H9 (cell line): ENCODE measurements at regions not wholly inside any gene's neighbourhood (a gene's known extent, or its start where the extent isn't known, plus 50 kb on each side); places are given as distances from the start of the nearest gene placed in this dataset.

ENCODE experiments used
- DNase-seq: peaks from one replicate; pipeline ENCODE4 v3.0.0-alpha.2; 2017
- H2AFZ ChIP-seq: one replicate; pipeline ENCODE4 v1.6.1; 2013; ENCODE audit warnings: mild to moderate bottlenecking, low read length, control low read depth, moderate library complexity
- H2AK5ac ChIP-seq: 2 replicates; pipeline ENCODE4 v1.6.1; 2013; ENCODE audit warnings: low read length, control low read depth, mixed read lengths; ENCODE audit not compliant: insufficient read length
- H2BK120ac ChIP-seq: one replicate; pipeline ENCODE4 v1.6.1; 2013; ENCODE audit warnings: low read depth, mild to moderate bottlenecking, low read length, control low read depth, inconsistent platforms; ENCODE audit not compliant: poor library complexity, severe bottlenecking
- H2BK12ac ChIP-seq: 2 replicates; pipeline ENCODE4 v1.6.1; 2013; ENCODE audit warnings: low read length, control low read depth, mixed read lengths, low read depth; ENCODE audit not compliant: insufficient read length
- H2BK15ac ChIP-seq: 2 replicates; pipeline ENCODE4 v1.6.1; 2013; ENCODE audit warnings: low read depth, low read length, control low read depth
- H2BK20ac ChIP-seq: one replicate; pipeline ENCODE4 v1.6.1; 2013; ENCODE audit warnings: low read depth, mild to moderate bottlenecking, low read length, control low read depth, inconsistent platforms; ENCODE audit not compliant: poor library complexity, severe bottlenecking
- H2BK5ac ChIP-seq: 2 replicates; pipeline ENCODE4 v1.6.1; 2013; ENCODE audit warnings: low read length, control low read depth, mixed read lengths; ENCODE audit not compliant: insufficient read length
- H3K14ac ChIP-seq: 2 replicates; pipeline ENCODE4 v1.6.1; 2013; ENCODE audit warnings: low read length, control low read depth; ENCODE audit not compliant: insufficient read depth
- H3K18ac ChIP-seq: 2 replicates; pipeline ENCODE4 v1.6.1; 2013; ENCODE audit warnings: low read depth, mild to moderate bottlenecking, mixed read lengths, low read length, control low read depth; ENCODE audit not compliant: insufficient read length
- H3K23ac ChIP-seq: 2 replicates; pipeline ENCODE4 v1.6.1; 2013; ENCODE audit warnings: low read length, control low read depth, mixed read lengths, low read depth; ENCODE audit not compliant: insufficient read length
- H3K23me2 ChIP-seq: 2 replicates; pipeline ENCODE4 v1.6.1; 2013; ENCODE audit warnings: low read depth, mild to moderate bottlenecking, mixed read lengths, low read length, control low read depth; ENCODE audit not compliant: insufficient read length, poor library complexity, severe bottlenecking
- H3K27ac ChIP-seq: 2 replicates; pipeline ENCODE4 v1.5.1; 2013; ENCODE audit warnings: low read length, control low read depth, mixed read lengths, low read depth; ENCODE audit not compliant: insufficient read length
- H3K27me3 ChIP-seq: 2 replicates; pipeline ENCODE4 v1.6.1; 2013; ENCODE audit warnings: low read length, control low read depth, inconsistent platforms; ENCODE audit not compliant: insufficient read depth
- H3K4ac ChIP-seq: 2 replicates; pipeline ENCODE4 v1.6.1; 2013; ENCODE audit warnings: low read depth, mild to moderate bottlenecking, control low read depth, inconsistent platforms, low read length, moderate library complexity
- H3K4me1 ChIP-seq: 2 replicates; pipeline ENCODE4 v1.6.1; 2013; ENCODE audit warnings: low read length, control low read depth, inconsistent platforms; ENCODE audit not compliant: insufficient read depth
- H3K4me2 ChIP-seq: 2 replicates; pipeline ENCODE4 v1.6.1; 2013; ENCODE audit warnings: low read length, control low read depth, mixed read lengths; ENCODE audit not compliant: insufficient read length, insufficient read depth
- H3K56ac ChIP-seq: 2 replicates; pipeline ENCODE4 v1.6.1; 2013; ENCODE audit warnings: low read depth, mild to moderate bottlenecking, mixed read lengths, low read length, control low read depth; ENCODE audit not compliant: insufficient read length
- H3K79me1 ChIP-seq: 2 replicates; pipeline ENCODE4 v1.6.1; 2013; ENCODE audit warnings: low read depth, mild to moderate bottlenecking, moderate library complexity, low read length, control low read depth, inconsistent platforms; ENCODE audit not compliant: insufficient read depth, poor library complexity, severe bottlenecking
- H3K79me2 ChIP-seq: 2 replicates; pipeline ENCODE4 v1.6.1; 2013; ENCODE audit warnings: low read length, control low read depth, inconsistent platforms; ENCODE audit not compliant: insufficient read depth
- H3K9ac ChIP-seq: 2 replicates; pipeline ENCODE4 v1.6.1; 2013; ENCODE audit warnings: low read length, control low read depth, mixed read lengths; ENCODE audit not compliant: insufficient read length; ENCODE audit errors: extremely low read depth
- H3K9me3 ChIP-seq: one replicate; pipeline ENCODE4 v1.6.1; 2013; ENCODE audit warnings: low read depth, low read length, inconsistent platforms; ENCODE audit not compliant: control insufficient read depth
- H3T11ph ChIP-seq: one replicate; pipeline ENCODE4 v1.6.1; 2013; ENCODE audit warnings: mild to moderate bottlenecking, low read length, control low read depth, inconsistent platforms
- H4K20me1 ChIP-seq: one replicate; pipeline ENCODE4 v1.6.1; 2013; ENCODE audit not compliant: control insufficient read depth, insufficient read length, insufficient read depth
- H4K5ac ChIP-seq: 2 replicates; pipeline ENCODE4 v1.6.1; 2013; ENCODE audit warnings: low read depth, mild to moderate bottlenecking, mixed read lengths, low read length, control low read depth; ENCODE audit not compliant: insufficient read length
- H4K8ac ChIP-seq: replicated peaks from 2 replicates; pipeline ENCODE4 v1.6.1; 2013; ENCODE audit warnings: low read length, control low read depth, mixed read lengths, low read depth; ENCODE audit not compliant: insufficient read length
- H4K91ac ChIP-seq: 2 replicates; pipeline ENCODE4 v1.6.1; 2013; ENCODE audit warnings: low read depth, mild to moderate bottlenecking, moderate library complexity, mixed read lengths, low read length, control low read depth; ENCODE audit not compliant: insufficient read length
- H3K27ac Mint-ChIP-seq, 3 experiments: 2 replicates in 2 of 3; 3 replicates in 1 of 3; pipeline ENCODE4 v1.8.0; 2020 to 2021; ENCODE audit warnings: mixed read lengths in 3 of 3, mild to moderate bottlenecking in 1 of 3, moderate library complexity in 1 of 3
- H3K27me3 Mint-ChIP-seq: 2 replicates; pipeline ENCODE4 v1.8.0; 2021; ENCODE audit warnings: low read depth, mild to moderate bottlenecking, moderate library complexity, mixed read lengths
- H3K36me3 Mint-ChIP-seq, 3 experiments: 2 replicates in 2 of 3; 3 replicates in 1 of 3; pipeline ENCODE4 v1.8.0; 2020 to 2021; ENCODE audit warnings: low read depth in 3 of 3, mixed read lengths in 3 of 3; ENCODE audit not compliant: insufficient read depth in 1 of 3
- H3K4me1 Mint-ChIP-seq, 2 experiments: 2 replicates each; pipeline ENCODE4 v1.8.0; 2020; ENCODE audit warnings: mixed read lengths in 2 of 2
- H3K4me3 Mint-ChIP-seq, 2 experiments: 2 replicates in 1 of 2; 3 replicates in 1 of 2; pipeline ENCODE4 v1.8.0; 2020 to 2021; ENCODE audit warnings: mild to moderate bottlenecking in 2 of 2, mixed read lengths in 2 of 2, moderate library complexity in 1 of 2
- H3K9me3 Mint-ChIP-seq, 2 experiments: 2 replicates in 1 of 2; 3 replicates in 1 of 2; pipeline ENCODE4 v1.8.0; 2020; ENCODE audit warnings: mild to moderate bottlenecking in 2 of 2, mixed read lengths in 2 of 2, moderate library complexity in 1 of 2
- WGBS: extraction: QIAGEN DNeasy Blood & Tissue Kit; methylation state at CpG from one replicate; pipeline ENCODE4 v1.1.7; 2013; ENCODE audit warnings: missing lambda C conversion rate, low lambda C conversion rate, mixed read lengths; ENCODE audit not compliant: insufficient read length; ENCODE audit errors: extremely low coverage; 5-methylcytosine and 5-hydroxymethylcytosine counted together
- TF ChIP-seq, protein P1 (sequence below): fragments of 200-600 bp; sonication (generic); conservative IDR thresholded peaks from 3 replicates; pipeline ENCODE4 v1.8.0; 2021; ENCODE audit warnings: antibody characterized with exemption, mild to moderate bottlenecking

- Histone ChIP-seq H3K4me1 (no peaks in the 10 kb centered on the region), H2BK12ac (no peak overlapping the region)
Measured at GRCh38 chr2:51579412-51579811, 547.5 kb upstream of the NRXN1 start.

More at GRCh38 chr2:51579412-51579811, 547.5 kb upstream of the NRXN1 start:
- H3K14ac ChIP-seq, result no peak overlapping the region
- no peak overlapping the region for H3T11ph ChIP-seq
- Mint-ChIP-seq H3K4me3 (no peak overlapping the region), H3K27ac (no peak overlapping the region), H3K4me1 (no peaks in the 10 kb centered on the region), H3K36me3 (no peaks in the 10 kb centered on the region), H3K27me3 (no peaks in the 10 kb centered on the region), H3K9me3 (no peaks in the 10 kb centered on the region)
- no peak for DNase-seq
- no peak overlapping the region for H3K18ac ChIP-seq
- H2BK120ac ChIP-seq, result no peak overlapping the region
- H3K9me3 ChIP-seq, result no peaks in the 10 kb centered on the region
- H2BK5ac ChIP-seq, result no peak overlapping the region
- H3K23ac ChIP-seq, result no peak overlapping the region
- no peak overlapping the region for H3K9ac ChIP-seq
- no peaks in the 10 kb centered on the region for H3K79me1 ChIP-seq
- TF ChIP-seq, protein P1, sequence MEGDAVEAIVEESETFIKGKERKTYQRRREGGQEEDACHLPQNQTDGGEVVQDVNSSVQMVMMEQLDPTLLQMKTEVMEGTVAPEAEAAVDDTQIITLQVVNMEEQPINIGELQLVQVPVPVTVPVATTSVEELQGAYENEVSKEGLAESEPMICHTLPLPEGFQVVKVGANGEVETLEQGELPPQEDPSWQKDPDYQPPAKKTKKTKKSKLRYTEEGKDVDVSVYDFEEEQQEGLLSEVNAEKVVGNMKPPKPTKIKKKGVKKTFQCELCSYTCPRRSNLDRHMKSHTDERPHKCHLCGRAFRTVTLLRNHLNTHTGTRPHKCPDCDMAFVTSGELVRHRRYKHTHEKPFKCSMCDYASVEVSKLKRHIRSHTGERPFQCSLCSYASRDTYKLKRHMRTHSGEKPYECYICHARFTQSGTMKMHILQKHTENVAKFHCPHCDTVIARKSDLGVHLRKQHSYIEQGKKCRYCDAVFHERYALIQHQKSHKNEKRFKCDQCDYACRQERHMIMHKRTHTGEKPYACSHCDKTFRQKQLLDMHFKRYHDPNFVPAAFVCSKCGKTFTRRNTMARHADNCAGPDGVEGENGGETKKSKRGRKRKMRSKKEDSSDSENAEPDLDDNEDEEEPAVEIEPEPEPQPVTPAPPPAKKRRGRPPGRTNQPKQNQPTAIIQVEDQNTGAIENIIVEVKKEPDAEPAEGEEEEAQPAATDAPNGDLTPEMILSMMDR, result no peak
- H3K23me2 ChIP-seq, result no peaks in the 10 kb centered on the region
- H3K27ac ChIP-seq, result no peak overlapping the region
- H3K79me2 ChIP-seq, result no peaks in the 10 kb centered on the region
- H4K5ac ChIP-seq, result no peak overlapping the region
- H2BK15ac ChIP-seq, result no peak overlapping the region
- H3K4ac ChIP-seq, result no peak overlapping the region
- H4K20me1 ChIP-seq, result no peaks in the 10 kb centered on the region
- no CpG with 5 or more reads among the region's 1 CpG for WGBS
- no peak overlapping the region for H4K8ac ChIP-seq
- H3K56ac ChIP-seq, result no peak overlapping the region
- no peaks in the 10 kb centered on the region for H3K27me3 ChIP-seq
- H2AK5ac ChIP-seq, result no peak overlapping the region
- no peak overlapping the region for H2AFZ ChIP-seq
- no peak overlapping the region for H3K4me2 ChIP-seq
- H4K91ac ChIP-seq, result no peak overlapping the region
- H2BK20ac ChIP-seq, result no peak overlapping the region
